ENCODE measurements at regions not wholly inside any gene's neighbourhood (a gene's known extent, or its start where the extent isn't known, plus 50 kb on each side); places are given as distances from the start of the nearest gene placed in this dataset.

DNA sequence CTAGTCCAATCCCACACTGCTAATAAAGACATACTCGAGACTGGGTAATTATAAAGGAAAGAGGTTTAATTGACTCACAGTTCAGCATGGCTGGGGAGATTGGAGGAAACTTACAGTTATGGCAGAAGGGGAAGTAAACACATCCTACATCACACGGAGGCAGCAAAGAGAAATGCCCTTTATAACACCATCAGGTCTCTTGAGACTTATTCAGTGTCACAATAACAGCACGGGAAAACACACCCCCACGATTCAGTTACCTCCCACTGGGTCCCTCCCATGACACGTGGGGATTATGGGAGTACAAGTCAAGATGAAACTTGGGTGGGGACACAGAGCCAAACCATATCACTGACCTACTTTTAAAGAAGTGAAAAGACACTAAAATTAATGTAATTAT is 1130.4 kb upstream of the SLC10A2 start:
- intact Hi-C loops (cut with micrococcal nuclease), result no loop called here

- intact Hi-C loops (cut with micrococcal nuclease), result no loop called here
These were observed 1115.5 kb upstream of the SLC10A2 start for GRCh38 chr13:104181526-104182231.

DNA sequence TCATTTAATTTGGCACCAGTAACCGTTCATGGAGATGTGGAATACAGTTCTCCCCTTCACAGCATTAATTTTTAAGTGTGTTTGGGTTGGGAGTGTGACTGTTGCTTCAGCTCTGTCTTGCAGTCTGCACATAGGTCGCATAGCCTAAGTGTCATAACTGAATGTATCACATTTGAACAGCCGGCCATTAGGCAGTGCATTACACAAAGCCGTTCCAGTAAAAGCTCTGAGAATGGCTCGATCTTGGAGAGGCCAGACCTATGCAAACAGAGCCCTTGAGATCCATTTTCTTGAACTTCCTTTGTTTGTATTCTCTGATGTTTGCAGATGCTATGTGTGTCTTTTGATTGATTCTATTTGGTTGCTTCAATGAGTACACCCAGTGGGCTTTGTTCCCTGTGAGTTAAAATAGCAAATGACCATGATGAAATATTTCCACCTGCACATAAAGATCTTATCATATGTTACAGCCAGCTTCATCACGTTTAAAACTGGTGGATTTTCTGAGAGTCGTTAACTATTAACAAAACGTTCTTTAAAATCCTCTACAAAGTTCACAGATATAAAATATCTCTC is 1104.9 kb upstream of the SLC10A2 start:
- intact Hi-C loops (cut with micrococcal nuclease), result no loop called here

- intact Hi-C loops (cut with micrococcal nuclease), result no loop called here
These were observed 1097.8 kb upstream of the SLC10A2 start for GRCh38 chr13:104163866-104164630.

- intact Hi-C loops (cut with micrococcal nuclease), result no loop called here
These were observed 1094.3 kb upstream of the SLC10A2 start for GRCh38 chr13:104160536-104160935.

DNA sequence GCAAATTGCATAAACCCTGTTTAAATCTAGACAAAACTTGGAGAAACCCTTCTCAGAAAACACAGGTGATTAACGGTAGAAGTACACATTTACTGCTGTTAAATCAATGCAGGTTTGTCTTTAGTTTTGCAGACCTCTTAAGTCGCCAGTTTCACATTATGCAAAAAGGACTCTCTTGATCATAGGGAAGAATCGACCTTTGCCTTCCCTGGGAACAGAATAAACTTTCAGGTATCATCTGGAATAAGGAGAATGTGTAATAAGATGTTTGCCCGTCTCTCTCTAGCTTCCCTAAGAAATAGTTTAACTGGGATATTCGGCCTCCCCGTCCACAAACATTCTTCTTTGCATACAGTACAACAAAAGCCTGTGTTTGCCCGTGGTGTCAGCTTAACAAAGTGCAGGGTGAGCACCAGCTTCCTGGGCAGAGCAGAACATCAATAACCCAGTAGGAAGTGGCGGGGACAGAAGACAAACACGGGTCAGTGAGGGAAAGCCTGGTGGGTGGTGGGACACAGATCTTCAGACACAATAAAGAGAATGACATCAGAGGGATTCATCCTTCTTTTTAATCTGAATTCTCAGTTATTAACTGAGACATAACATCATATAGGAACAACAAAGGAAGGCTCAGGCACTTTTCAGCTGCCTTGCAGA is 1077.7 kb upstream of the SLC10A2 start:
- intact Hi-C loops (cut with micrococcal nuclease), result no loop called here

GRCh38 chr13:104140552-104140951 is 1074.3 kb upstream of the SLC10A2 start:
- intact Hi-C loops (cut with micrococcal nuclease), result no loop called here

GRCh38 chr13:104137416-104137815 is 1071.2 kb upstream of the SLC10A2 start:
- intact Hi-C loops (cut with micrococcal nuclease), result no loop called here

DNA sequence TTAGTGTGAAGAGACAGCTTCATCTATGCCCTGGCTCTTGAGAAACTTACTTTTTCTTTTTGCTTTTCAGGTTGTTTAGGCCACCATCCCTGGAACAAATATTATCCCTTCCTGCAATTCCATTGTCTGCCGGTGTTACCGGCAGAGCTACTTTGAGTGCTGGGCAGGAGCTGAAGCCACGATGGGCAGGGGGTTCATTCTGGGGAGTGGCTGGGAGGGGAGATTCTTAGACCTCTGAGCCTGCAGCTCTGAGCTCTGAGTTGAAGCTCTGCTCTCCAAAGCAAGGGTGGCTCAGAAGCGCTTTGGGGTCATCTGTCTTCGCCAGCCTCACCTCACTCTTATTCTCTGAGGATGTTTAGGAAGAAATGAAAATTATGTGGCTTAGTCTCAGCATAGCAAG is 1066.6 kb upstream of the SLC10A2 start:
- intact Hi-C loops (cut with micrococcal nuclease), result no loop called here

DNA sequence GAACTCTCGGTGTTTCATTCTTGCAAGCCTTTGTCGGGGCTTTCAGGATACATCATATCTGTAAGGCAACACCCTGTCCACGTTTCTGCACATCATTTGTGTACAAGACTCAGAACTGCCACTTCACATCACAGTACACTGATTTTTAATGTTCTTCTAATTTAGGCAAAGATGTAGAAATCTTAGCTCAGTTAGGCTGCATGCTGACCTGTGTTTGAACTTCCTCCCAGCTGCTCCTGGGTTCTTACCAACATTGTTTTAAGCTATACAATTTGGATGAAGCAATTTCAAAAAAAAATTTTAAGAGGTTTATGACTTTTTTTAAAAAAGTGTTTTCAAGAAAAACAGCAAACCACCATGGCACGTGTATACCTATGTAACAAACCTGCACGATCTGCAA is 1047.9 kb upstream of the SLC10A2 start:
- intact Hi-C loops (cut with micrococcal nuclease), result no loop called here

DNA sequence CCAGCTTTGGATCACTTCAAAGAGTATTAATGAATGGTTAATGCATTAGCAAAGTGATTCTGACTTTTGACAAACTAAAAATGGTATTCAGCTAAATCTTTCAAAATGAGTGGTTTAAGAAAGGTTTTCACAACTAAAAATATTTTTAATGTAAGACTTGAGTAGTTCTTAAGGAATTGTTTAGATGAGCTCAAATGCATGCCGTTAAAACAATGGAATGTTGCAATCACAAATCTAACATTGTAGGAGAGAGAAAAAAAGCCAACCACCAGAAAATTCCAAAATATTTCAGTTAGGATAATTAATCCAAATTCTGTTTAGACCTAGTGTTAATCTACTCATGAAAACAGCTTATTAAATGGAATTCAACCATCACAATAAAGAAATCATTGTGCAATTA is 1044.8 kb upstream of the SLC10A2 start:
- intact Hi-C loops (cut with micrococcal nuclease), result no loop called here

DNA sequence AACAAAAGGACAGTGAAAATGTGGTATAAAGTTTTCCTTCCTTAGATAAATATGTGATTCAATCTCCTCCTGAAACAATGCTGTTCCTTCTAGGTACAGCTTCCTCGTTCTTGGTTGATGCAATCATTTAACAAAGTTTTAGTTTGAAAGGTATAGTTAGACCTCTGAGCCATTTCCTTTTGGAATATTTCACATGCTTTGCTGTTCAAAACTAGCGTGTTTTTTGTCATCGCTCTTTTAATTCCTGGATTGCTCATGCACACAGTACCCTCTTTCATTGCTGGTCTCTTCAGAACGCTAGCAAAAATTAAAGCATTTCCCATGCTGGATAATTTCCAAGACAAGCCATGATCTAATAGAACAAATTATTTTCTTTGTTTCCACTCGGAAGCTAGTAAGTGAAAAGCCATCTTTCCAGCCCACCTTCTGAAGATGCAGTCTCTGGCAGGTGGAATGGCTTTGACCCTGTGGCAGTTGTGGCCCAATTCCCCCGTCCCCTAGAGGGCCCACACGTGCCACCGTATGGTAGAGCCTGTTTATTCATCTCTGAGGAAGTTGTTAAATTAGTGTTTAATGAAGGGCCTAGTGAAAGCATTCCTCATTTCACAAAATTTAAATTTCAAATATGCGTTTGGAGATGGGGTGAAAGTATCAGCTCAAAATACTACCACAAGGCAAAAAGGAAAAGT is 1040.6 kb upstream of the SLC10A2 start:
- intact Hi-C loops (cut with micrococcal nuclease), result no loop called here

GRCh38 chr13:104105418-104106355 is 1039.5 kb upstream of the SLC10A2 start:
- intact Hi-C loops (cut with micrococcal nuclease), result no loop called here

- intact Hi-C loops (cut with micrococcal nuclease), result no loop called here
These were observed 1033.5 kb upstream of the SLC10A2 start for GRCh38 chr13:104099750-104100149.

GRCh38 chr13:104098421-104098820 is 1032.2 kb upstream of the SLC10A2 start:
- intact Hi-C loops (cut with micrococcal nuclease), result no loop called here

- intact Hi-C loops (cut with micrococcal nuclease), result no loop called here
These were observed 1020.5 kb upstream of the SLC10A2 start for GRCh38 chr13:104086759-104087158.

- intact Hi-C loops (cut with micrococcal nuclease), result no loop called here
These were observed 1020.0 kb upstream of the SLC10A2 start for GRCh38 chr13:104086210-104086609.

GRCh38 chr13:104085611-104086010 is 1019.4 kb upstream of the SLC10A2 start:
- intact Hi-C loops (cut with micrococcal nuclease), result no loop called here

DNA sequence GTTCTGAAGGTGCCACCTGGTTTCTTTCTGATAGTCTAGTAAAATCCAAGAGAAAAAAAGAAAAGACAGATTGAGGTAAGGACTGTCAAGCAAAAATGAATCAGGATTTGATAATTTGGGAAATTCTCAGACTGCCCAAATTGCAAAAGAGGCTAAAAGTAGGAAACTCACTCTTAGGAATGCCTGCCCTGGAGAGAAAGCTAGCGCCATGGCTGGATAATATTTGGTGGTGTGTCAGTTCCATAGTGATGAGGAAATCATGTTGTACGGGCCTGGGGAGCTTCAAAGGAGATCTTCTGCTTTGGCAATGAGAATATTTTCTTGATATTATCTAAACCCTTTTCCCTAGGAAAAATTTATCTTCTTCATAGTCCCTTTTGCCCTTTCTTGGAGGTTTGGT is 1008.1 kb upstream of the SLC10A2 start:
- intact Hi-C loops (cut with micrococcal nuclease), result no loop called here

DNA sequence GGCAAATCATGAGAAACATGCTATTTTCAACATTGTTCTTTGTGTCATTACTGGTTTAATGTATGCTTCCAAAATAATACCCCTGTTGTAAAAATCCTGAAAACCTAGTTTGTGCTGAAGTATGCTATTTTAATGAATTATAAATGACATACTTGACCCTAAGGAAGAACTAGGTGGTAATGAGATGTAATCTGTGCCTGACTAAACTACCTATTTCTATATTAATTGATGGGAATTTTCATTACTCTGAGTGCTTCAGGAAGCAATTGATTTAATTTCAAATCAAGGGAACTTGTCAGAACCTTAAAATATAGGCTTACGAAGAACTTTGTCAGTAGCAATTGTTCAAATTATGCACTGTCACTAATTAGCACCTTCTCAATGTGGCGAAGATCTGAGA is 1005.6 kb upstream of the SLC10A2 start:
- intact Hi-C loops (cut with micrococcal nuclease), result no loop called here

Data from T-helper 1 cell treated with Interleukin-12 subunit alpha and Interleukin-12 subunit beta and Interleukin-4 antibody, amounts not matched to agents 30 ng/mL and 1 ng/mL, for 36 hours (primary cell).